ENCODE measurements at regions not wholly inside any gene's neighbourhood (a gene's known extent, or its start where the extent isn't known, plus 50 kb on each side); places are given as distances from the start of the nearest gene placed in this dataset.

- Histone ChIP-seq H2AFZ (replicated peaks; ENCODE audit: low read length, poor library complexity) (no peak overlapping the region), H4K91ac (ENCODE audit: insufficient read depth, low read depth, low read length) (no peak overlapping the region), H3K14ac (replicated peaks; ENCODE audit: low read depth, low read length) (no peak overlapping the region), H3K9me3 (ENCODE audit: control insufficient read depth, insufficient read depth, low read length) (no peaks in the 10 kb centered on the region), H3K4me3 (ENCODE audit: insufficient read depth, low read depth, low read length) (no peak overlapping the region), H4K5ac (ENCODE audit: low read depth, low read length) (no peak overlapping the region), H3K4ac (ENCODE audit: low read depth, low read length) (no peak overlapping the region), H3K4me2 (ENCODE audit: low read depth, low read length) (no peak overlapping the region), H2AK5ac (ENCODE audit: low read depth, low read length) (no peak overlapping the region), H2BK15ac (ENCODE audit: low read depth, low read length) (no peak overlapping the region), H3K36me3 (ENCODE audit: control insufficient read depth, insufficient read depth, low read length) (no peaks in the 10 kb centered on the region), H2BK20ac (ENCODE audit: low read depth, low read length) (no peak overlapping the region), H3K4me1 (ENCODE audit: control insufficient read depth, insufficient read depth, low read length) (no peaks in the 10 kb centered on the region), H3K18ac (ENCODE audit: low read depth, low read length) (no peak overlapping the region), H3K9me1 (ENCODE audit: insufficient read depth, low read length) (no peaks in the 10 kb centered on the region), H3K27ac (ENCODE audit: insufficient read depth, low read length) (no peak overlapping the region), H3K23ac (ENCODE audit: low read depth, low read length) (no peak overlapping the region), H2BK5ac (ENCODE audit: low read depth, low read length, poor library complexity, severe bottlenecking) (no peak overlapping the region), H2AK9ac (replicated peaks; ENCODE audit: low read depth, low read length, poor library complexity) (no peak overlapping the region), H3K9ac (ENCODE audit: low read depth, low read length) (no peak overlapping the region), H4K8ac (ENCODE audit: low read depth in 2 of 2, low read length in 2 of 2) (no peak overlapping the region), H2BK120ac (ENCODE audit: low read depth, low read length) (no peak overlapping the region), H4K20me1 (ENCODE audit: insufficient read depth, low read length) (no peaks in the 10 kb centered on the region), H3K27me3 (ENCODE audit: control insufficient read depth, insufficient read depth, low read length) (peaks cover 40% of the 10 kb centered on the region), H3K56ac (ENCODE audit: extremely low read depth, insufficient read depth, low read length) (no peak overlapping the region), H3K79me1 (ENCODE audit: low read depth in 1 of 2, low read length in 2 of 2) (no peaks in the 10 kb centered on the region)
- ATAC-seq (ENCODE audit: low read depth) = no peak
- CTCF ChIA-PET = no interaction called here
- no TSS peak for BruUV-seq (replicated peaks)
- DNase-seq = no peak
- dilution Hi-C loops (cut with HindIII; ENCODE audit: low sequenced_read_pairs, unreplicated experiment) (no loop called here), in situ Hi-C loops (cut with MboI; ENCODE audit: low sequenced_read_pairs) (no loop called here), intact Hi-C loops (cut with micrococcal nuclease) (no loop called here)
- no peak for TF ChIP-seq ELK1 (IDR thresholded peaks at IDR 0.05; ENCODE audit: borderline replicate concordance, low read depth, low read length)
- no peak for TF ChIP-seq USF2 (IDR thresholded peaks at IDR 0.05; ENCODE audit: low read depth, low read length)
- TF ChIP-seq FOS (IDR thresholded peaks at IDR 0.05; ENCODE audit: low read depth, low read length) = no peak
- no peak for TF ChIP-seq MAFK (IDR thresholded peaks at IDR 0.05; ENCODE audit: low read depth, low read length)
- TF ChIP-seq RAD21 (IDR thresholded peaks at IDR 0.05; ENCODE audit: low read length) = no peak
- TF ChIP-seq SMC3 (IDR thresholded peaks at IDR 0.05; ENCODE audit: low read depth, low read length) = no peak
- no peak for TF ChIP-seq CHD1 (IDR thresholded peaks at IDR 0.05; ENCODE audit: low read depth, low read length)
- no peak for TF ChIP-seq MXI1 (IDR thresholded peaks at IDR 0.05; ENCODE audit: borderline replicate concordance, low read depth, low read length)
- TF ChIP-seq CTCF (conservative IDR thresholded peaks at IDR 0.05; ENCODE audit: low read depth, low read length) = no peak
- TF ChIP-seq POLR2A (IDR thresholded peaks at IDR 0.05; ENCODE audit: low read depth, low read length) = no peak
- no peak for TF ChIP-seq BHLHE40 (IDR thresholded peaks at IDR 0.05; ENCODE audit: low read depth, low read length)
- TF ChIP-seq RFX5 (IDR thresholded peaks at IDR 0.05; ENCODE audit: low read depth, low read length) = no peak
- no peak for TF ChIP-seq CEBPB (IDR thresholded peaks at IDR 0.05; ENCODE audit: low read depth, low read length)
- TF ChIP-seq NFE2L2 (IDR thresholded peaks at IDR 0.05; ENCODE audit: low read depth, low read length) = no peak
- 100% methylated on average over 1 of the region's 3 CpGs; no CpG with 5 or more reads in 1 of the 2 experiments for WGBS, 2 experiments (ENCODE audit: extremely low coverage in 2 of 2, insufficient read length in 1 of 2)
- POLR2A ChIA-PET (ENCODE audit: unreplicated experiment) = no interaction called here
Measured at GRCh38 chr22:20644071-20644642, 129.8 kb upstream of the SERPIND1 start.
